Esophagus muscularis mucosa (tissue), 3 donors: ENCODE measurements at regions not wholly inside any gene's neighbourhood (a gene's known extent, or its start where the extent isn't known, plus 50 kb on each side); places are given as distances from the start of the nearest gene placed in this dataset.

ENCODE experiments used
- EP300 ChIP-seq: sonication (generic); formaldehyde crosslinking; IDR thresholded peaks from one replicate; pipeline ENCODE4 v1.6.1; 2017; ENCODE audit warnings: antibody characterized with exemption
- TF ChIP-seq, protein P1 (sequence below), 3 experiments: fragments of 200-600 bp in 2 of 3; fragments of 450-650 bp in 1 of 3; sonication (generic) in 2 of 3; IDR thresholded peaks; one replicate each; pipeline ENCODE4 v1.5.1; 2017 to 2019; ENCODE audit warnings: antibody characterized with exemption in 3 of 3, mild to moderate bottlenecking in 2 of 3, moderate library complexity in 1 of 3

DNA sequence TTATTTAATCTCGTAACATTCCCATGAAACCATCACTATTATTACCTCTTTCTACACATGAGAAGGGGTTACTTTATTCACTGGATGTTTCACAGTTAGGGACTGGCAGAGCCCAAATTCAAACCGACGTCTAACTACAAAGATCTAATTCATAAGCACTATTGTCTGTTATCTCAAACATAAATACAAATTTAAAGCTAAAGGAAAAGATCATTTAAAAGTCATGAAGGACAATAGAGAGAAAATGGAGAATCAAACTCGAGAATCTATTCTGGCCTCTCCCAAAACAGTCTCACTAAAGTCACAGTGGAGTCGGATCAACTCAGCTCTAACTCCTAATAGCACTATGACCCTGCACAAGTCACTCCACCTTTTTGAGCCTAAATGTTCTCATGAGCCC, 287.7 kb downstream of the ZIC4 start:
- TF ChIP-seq EP300, result no peak
- TF ChIP-seq, protein P1, sequence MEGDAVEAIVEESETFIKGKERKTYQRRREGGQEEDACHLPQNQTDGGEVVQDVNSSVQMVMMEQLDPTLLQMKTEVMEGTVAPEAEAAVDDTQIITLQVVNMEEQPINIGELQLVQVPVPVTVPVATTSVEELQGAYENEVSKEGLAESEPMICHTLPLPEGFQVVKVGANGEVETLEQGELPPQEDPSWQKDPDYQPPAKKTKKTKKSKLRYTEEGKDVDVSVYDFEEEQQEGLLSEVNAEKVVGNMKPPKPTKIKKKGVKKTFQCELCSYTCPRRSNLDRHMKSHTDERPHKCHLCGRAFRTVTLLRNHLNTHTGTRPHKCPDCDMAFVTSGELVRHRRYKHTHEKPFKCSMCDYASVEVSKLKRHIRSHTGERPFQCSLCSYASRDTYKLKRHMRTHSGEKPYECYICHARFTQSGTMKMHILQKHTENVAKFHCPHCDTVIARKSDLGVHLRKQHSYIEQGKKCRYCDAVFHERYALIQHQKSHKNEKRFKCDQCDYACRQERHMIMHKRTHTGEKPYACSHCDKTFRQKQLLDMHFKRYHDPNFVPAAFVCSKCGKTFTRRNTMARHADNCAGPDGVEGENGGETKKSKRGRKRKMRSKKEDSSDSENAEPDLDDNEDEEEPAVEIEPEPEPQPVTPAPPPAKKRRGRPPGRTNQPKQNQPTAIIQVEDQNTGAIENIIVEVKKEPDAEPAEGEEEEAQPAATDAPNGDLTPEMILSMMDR (IDR thresholded peaks at IDR 0.05), result no peak
